Right ventricle myocardium inferior (tissue), 1 donor: ENCODE measurements at regions not wholly inside any gene's neighbourhood (a gene's known extent, or its start where the extent isn't known, plus 50 kb on each side); places are given as distances from the start of the nearest gene placed in this dataset.

ENCODE experiments used
- ATAC-seq: fragments of 200-7000 bp; cut with Tn5 transposase; one replicate; pipeline ENCODE4 v1.9.1; 2020; ENCODE audit warnings: mild to moderate bottlenecking, moderate library complexity
- DNase-seq: peaks from one replicate; pipeline ENCODE4 v3.0.0; 2021; ENCODE audit errors: missing footprints
- intact Hi-C: fragments of 100-400 bp; cut with DNase I; formaldehyde crosslinking; loops from one replicate; pipeline ENCODE4 v1.11.0; 2022
- donor health status: DM: no; HTN: yes; CAD: no; lungs with severe emphysema.

- DNase-seq, result no peak
- ATAC-seq, result no peak
- intact Hi-C loops, result loop anchor here (2.0 to 5.0 kb wide), 3 partner anchors 35 to 87 kb away; no protein-coding TSS in a partner anchor
Measured at GRCh38 chr15:73803806-73804205, 50.7 kb upstream of the INSYN1 start.

GRCh38 chr15:73805504-73806089 is 52.4 kb upstream of the INSYN1 start:
- no peak for ATAC-seq
- DNase-seq, result no peak
- intact Hi-C loops, result no loop called here

GRCh38 chr15:73806698-73807483 is 53.7 kb upstream of the INSYN1 start:
- DNase-seq, result no peak
- intact Hi-C loops, result no loop called here
- ATAC-seq, result no peak

GRCh38 chr15:73807865-73808264 is 54.7 kb upstream of the INSYN1 start:
- ATAC-seq (no peak), DNase-seq (no peak)
- intact Hi-C loops, result no loop called here

GRCh38 chr15:73809728-73810501 is 56.8 kb upstream of the INSYN1 start:
- no peak for DNase-seq
- intact Hi-C loops, result no loop called here
- peak; percentile 54 for ATAC-seq

GRCh38 chr15:73812806-73813465 is 59.8 kb upstream of the INSYN1 start:
- intact Hi-C loops, result no loop called here
- ATAC-seq (no peak), DNase-seq (no peak)

- no peak for ATAC-seq
- no peak for DNase-seq
- intact Hi-C loops, result no loop called here
Measured at GRCh38 chr15:73813589-73813988, 59.8 kb upstream of the TBC1D21 start.

GRCh38 chr15:73818308-73818985 is 54.9 kb upstream of the TBC1D21 start:
- no peak for ATAC-seq
- DNase-seq, result no peak
- intact Hi-C loops, result no loop called here

GRCh38 chr15:73821181-73821580 is 52.2 kb upstream of the TBC1D21 start:
- intact Hi-C loops, result no loop called here

GRCh38 chr15:73822998-73823397 is 50.4 kb upstream of the TBC1D21 start:
- intact Hi-C loops, result no loop called here
- no peak for DNase-seq
- no peak for ATAC-seq

More at GRCh38 chr15:73821181-73821580, 52.2 kb upstream of the TBC1D21 start:
- DNase-seq (no peak), ATAC-seq (no peak)
